Fibroblast of lung (primary cell): ENCODE measurements at regions not wholly inside any gene's neighbourhood (a gene's known extent, or its start where the extent isn't known, plus 50 kb on each side); places are given as distances from the start of the nearest gene placed in this dataset.
A peak's percentile ranks its signal among the peaks of the same experiment; 100 is the strongest.

Experiments
- DNase-seq, 2 donors: peaks; one replicate each; pipeline versions ENCODE4 v3.0.0 to v3.0.0-alpha.2; 2010; ENCODE audit warnings: low read depth in 2 of 2
- H2AFZ ChIP-seq: 2 replicates; pipeline ENCODE4 v1.5.1; 2012; ENCODE audit warnings: low read length, control low read depth, inconsistent platforms
- H3K27ac ChIP-seq: 2 replicates; pipeline ENCODE4 v1.5.1; 2011; ENCODE audit warnings: low read length, control low read depth; ENCODE audit not compliant: insufficient read depth
- H3K27me3 ChIP-seq: 2 replicates; pipeline ENCODE4 v1.5.1; 2011; ENCODE audit warnings: mild to moderate bottlenecking, low read length; ENCODE audit not compliant: control insufficient read depth, insufficient read depth
- H3K36me3 ChIP-seq: 2 replicates; pipeline ENCODE4 v1.5.1; 2011; ENCODE audit warnings: low read length; ENCODE audit not compliant: control insufficient read depth, insufficient read depth
- H3K4me1 ChIP-seq: 2 replicates; pipeline ENCODE4 v1.5.1; 2011; ENCODE audit warnings: low read length; ENCODE audit not compliant: control insufficient read depth, insufficient read depth; ENCODE audit errors: extremely low read depth
- H3K4me2 ChIP-seq: 2 replicates; pipeline ENCODE4 v1.5.1; 2011; ENCODE audit warnings: low read length, control low read depth; ENCODE audit not compliant: insufficient read depth; ENCODE audit errors: extremely low read depth
- H3K4me3 ChIP-seq, 4 experiments: fragments of 200-600 bp in 1 of 4; sonication (generic) in 1 of 4; replicated peaks in 1 of 4; 2 replicates each; pipeline ENCODE4 v1.5.1; 2011 to 2016; ENCODE audit warnings: low read length in 4 of 4, low read depth in 3 of 4, mild to moderate bottlenecking in 3 of 4, control low read depth in 2 of 4, inconsistent platforms in 1 of 4, mixed read lengths in 1 of 4; ENCODE audit not compliant: insufficient read depth in 1 of 4; ENCODE audit errors: control extremely low read depth in 1 of 4
- H3K79me2 ChIP-seq: 2 replicates; pipeline ENCODE4 v1.5.1; 2012; ENCODE audit warnings: mild to moderate bottlenecking, low read length, inconsistent platforms; ENCODE audit not compliant: control insufficient read depth, insufficient read depth
- H3K9ac ChIP-seq: 2 replicates; pipeline ENCODE4 v1.5.1; 2011; ENCODE audit warnings: mild to moderate bottlenecking, low read length, control low read depth; ENCODE audit not compliant: insufficient read depth
- H3K9me3 ChIP-seq: 2 replicates; pipeline ENCODE4 v1.5.1; 2012; ENCODE audit warnings: low read depth, low read length; ENCODE audit not compliant: control insufficient read depth, insufficient read depth
- H4K20me1 ChIP-seq: 2 replicates; pipeline ENCODE4 v1.5.1; 2011; ENCODE audit warnings: low read length; ENCODE audit not compliant: control insufficient read depth, insufficient read depth; ENCODE audit errors: extremely low read depth
- EZH2 ChIP-seq: IDR thresholded peaks from 2 replicates; pipeline ENCODE4 v1.5.1; 2012; ENCODE audit warnings: low read length, control low read depth, mild to moderate bottlenecking; ENCODE audit errors: missing control alignments
- TF ChIP-seq, protein P1 (sequence below), 2 donors: IDR thresholded peaks in 1 of 2; conservative IDR thresholded peaks in 1 of 2; 1 replicate in 1 of 2; 2 replicates in 1 of 2; pipeline ENCODE4 v1.5.1; 2011 to 2012; ENCODE audit warnings: low read length in 2 of 2, control low read depth in 1 of 2, inconsistent platforms in 1 of 2, low read depth in 1 of 2, mild to moderate bottlenecking in 1 of 2

- Histone ChIP-seq H3K4me2 (peak overlapping the region; percentile 2), H3K4me3 (peak overlapping the region in 1 of 4 experiments; percentile 12), H3K9me3 (no peaks in the 10 kb centered on the region), H2AFZ (peak overlapping the region; percentile 42), H3K27me3 (no peaks in the 10 kb centered on the region), H3K36me3 (no peaks in the 10 kb centered on the region), H3K27ac (peak overlapping the region; percentile 46), H3K79me2 (no peaks in the 10 kb centered on the region), H4K20me1 (no peaks in the 10 kb centered on the region), H3K9ac (peak overlapping the region; percentile 1), H3K4me1 (peaks cover 7% of the 10 kb centered on the region)
- TF ChIP-seq, protein P1, sequence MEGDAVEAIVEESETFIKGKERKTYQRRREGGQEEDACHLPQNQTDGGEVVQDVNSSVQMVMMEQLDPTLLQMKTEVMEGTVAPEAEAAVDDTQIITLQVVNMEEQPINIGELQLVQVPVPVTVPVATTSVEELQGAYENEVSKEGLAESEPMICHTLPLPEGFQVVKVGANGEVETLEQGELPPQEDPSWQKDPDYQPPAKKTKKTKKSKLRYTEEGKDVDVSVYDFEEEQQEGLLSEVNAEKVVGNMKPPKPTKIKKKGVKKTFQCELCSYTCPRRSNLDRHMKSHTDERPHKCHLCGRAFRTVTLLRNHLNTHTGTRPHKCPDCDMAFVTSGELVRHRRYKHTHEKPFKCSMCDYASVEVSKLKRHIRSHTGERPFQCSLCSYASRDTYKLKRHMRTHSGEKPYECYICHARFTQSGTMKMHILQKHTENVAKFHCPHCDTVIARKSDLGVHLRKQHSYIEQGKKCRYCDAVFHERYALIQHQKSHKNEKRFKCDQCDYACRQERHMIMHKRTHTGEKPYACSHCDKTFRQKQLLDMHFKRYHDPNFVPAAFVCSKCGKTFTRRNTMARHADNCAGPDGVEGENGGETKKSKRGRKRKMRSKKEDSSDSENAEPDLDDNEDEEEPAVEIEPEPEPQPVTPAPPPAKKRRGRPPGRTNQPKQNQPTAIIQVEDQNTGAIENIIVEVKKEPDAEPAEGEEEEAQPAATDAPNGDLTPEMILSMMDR (conservative IDR thresholded peaks at IDR 0.05 in 1 of 2, IDR thresholded peaks at IDR 0.05 in 1 of 2; ENCODE audit: low read depth in 1 of 2, low read length in 2 of 2), result no peak
- TF ChIP-seq EZH2, result no peak
- peak; percentile 5 to 95 for DNase-seq
Observed at GRCh38 chr9:119963258-119963797, 594.1 kb upstream of the BRINP1 start.

DNA sequence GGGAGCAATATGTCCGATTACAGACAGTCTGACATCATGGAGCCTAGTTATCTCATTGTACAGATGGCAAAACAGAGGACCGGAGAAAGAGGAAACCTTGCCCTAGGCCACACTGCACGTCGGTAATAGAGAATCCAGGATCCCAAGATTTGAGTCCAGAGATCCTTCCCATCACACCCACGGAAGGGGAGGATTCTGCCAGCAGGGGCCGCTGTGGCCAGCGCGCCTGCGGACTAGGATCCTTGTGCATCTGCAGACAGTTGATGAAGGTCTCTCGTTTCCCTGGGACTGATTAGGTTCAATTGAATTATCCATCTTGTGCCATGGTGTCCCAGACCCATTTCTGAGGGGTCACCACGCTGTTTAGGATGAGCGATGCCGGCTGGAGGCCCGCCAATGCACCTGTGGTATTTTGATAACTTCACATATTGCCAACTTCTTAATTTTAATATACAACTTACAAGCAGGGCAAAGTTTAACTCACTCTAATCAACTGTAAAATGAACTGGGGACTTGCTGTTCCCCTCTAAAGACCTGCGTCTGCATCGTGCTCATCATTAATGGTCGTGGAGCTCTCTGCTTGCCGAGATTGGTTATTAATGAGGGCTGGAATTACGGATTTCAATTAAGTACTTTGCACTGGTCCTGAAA lies 592.7 kb upstream of the BRINP1 start:
- no peak overlapping the region for H3K4me2 ChIP-seq
- peak in 1 of 2 donors; percentile 26 for DNase-seq
- no peaks in the 10 kb centered on the region for H3K79me2 ChIP-seq
- H3K27ac ChIP-seq, result no peak overlapping the region
- H2AFZ ChIP-seq, result no peak overlapping the region
- no peaks in the 10 kb centered on the region for H3K27me3 ChIP-seq
- no peaks in the 10 kb centered on the region for H4K20me1 ChIP-seq
- TF ChIP-seq EZH2, result no peak
- TF ChIP-seq, protein P1 (conservative IDR thresholded peaks at IDR 0.05 in 1 of 2, IDR thresholded peaks at IDR 0.05 in 1 of 2; ENCODE audit: low read depth in 1 of 2, low read length in 2 of 2), result peak; percentile 62 to 85
- no peak overlapping the region for H3K4me3 ChIP-seq
- no peaks in the 10 kb centered on the region for H3K9me3 ChIP-seq
- no peak overlapping the region for H3K9ac ChIP-seq
- H3K36me3 ChIP-seq, result no peaks in the 10 kb centered on the region
- H3K4me1 ChIP-seq, result peaks cover 7% of the 10 kb centered on the region

- Histone ChIP-seq H3K4me3 (no peak overlapping the region), H3K9me3 (no peaks in the 10 kb centered on the region), H3K27ac (no peak overlapping the region), H3K79me2 (no peaks in the 10 kb centered on the region), H4K20me1 (no peaks in the 10 kb centered on the region), H3K4me2 (no peak overlapping the region), H3K27me3 (no peaks in the 10 kb centered on the region), H2AFZ (no peak overlapping the region), H3K4me1 (peaks cover 7% of the 10 kb centered on the region), H3K9ac (no peak overlapping the region), H3K36me3 (no peaks in the 10 kb centered on the region)
- peak in 1 of 2 donors; percentile 78 for DNase-seq
- TF ChIP-seq EZH2, result no peak
- TF ChIP-seq, protein P1 (conservative IDR thresholded peaks at IDR 0.05 in 1 of 2, IDR thresholded peaks at IDR 0.05 in 1 of 2; ENCODE audit: low read depth in 1 of 2, low read length in 2 of 2), result no peak
Observed at GRCh38 chr9:119959846-119960545, 590.8 kb upstream of the BRINP1 start.
